Osteocyte (in vitro differentiated cells): ENCODE measurements at regions not wholly inside any gene's neighbourhood (a gene's known extent, or its start where the extent isn't known, plus 50 kb on each side); places are given as distances from the start of the nearest gene placed in this dataset.

Experiments
- DNase-seq: peaks from one replicate; pipeline ENCODE4 v3.0.0; 2021; ENCODE audit warnings: mixed read lengths; ENCODE audit not compliant: unreplicated experiment; ENCODE audit errors: extremely low spot score
- H3K27ac Mint-ChIP-seq: one replicate; pipeline ENCODE4 v1.8.0; 2021; ENCODE audit warnings: mild to moderate bottlenecking, mixed read lengths; ENCODE audit not compliant: unreplicated experiment
- H3K27me3 Mint-ChIP-seq: one replicate; pipeline ENCODE4 v1.8.0; 2021; ENCODE audit warnings: mixed read lengths; ENCODE audit not compliant: unreplicated experiment
- H3K36me3 Mint-ChIP-seq: one replicate; pipeline ENCODE4 v1.8.0; 2021; ENCODE audit warnings: mixed read lengths; ENCODE audit not compliant: unreplicated experiment
- H3K4me1 Mint-ChIP-seq: one replicate; pipeline ENCODE4 v1.8.0; 2021; ENCODE audit warnings: mixed read lengths; ENCODE audit not compliant: unreplicated experiment
- H3K4me3 Mint-ChIP-seq: one replicate; pipeline ENCODE4 v1.8.0; 2021; ENCODE audit warnings: mild to moderate bottlenecking, moderate library complexity, mixed read lengths; ENCODE audit not compliant: unreplicated experiment
- H3K9me3 Mint-ChIP-seq: one replicate; pipeline ENCODE4 v1.8.0; 2021; ENCODE audit warnings: mixed read lengths; ENCODE audit not compliant: unreplicated experiment
- TF ChIP-seq, protein P1 (sequence below): fragments of 200-600 bp; sonication (generic); IDR thresholded peaks from 2 replicates; pipeline ENCODE4 v1.5.0; 2021; ENCODE audit warnings: antibody characterized with exemption, mild to moderate bottlenecking, moderate library complexity

DNA sequence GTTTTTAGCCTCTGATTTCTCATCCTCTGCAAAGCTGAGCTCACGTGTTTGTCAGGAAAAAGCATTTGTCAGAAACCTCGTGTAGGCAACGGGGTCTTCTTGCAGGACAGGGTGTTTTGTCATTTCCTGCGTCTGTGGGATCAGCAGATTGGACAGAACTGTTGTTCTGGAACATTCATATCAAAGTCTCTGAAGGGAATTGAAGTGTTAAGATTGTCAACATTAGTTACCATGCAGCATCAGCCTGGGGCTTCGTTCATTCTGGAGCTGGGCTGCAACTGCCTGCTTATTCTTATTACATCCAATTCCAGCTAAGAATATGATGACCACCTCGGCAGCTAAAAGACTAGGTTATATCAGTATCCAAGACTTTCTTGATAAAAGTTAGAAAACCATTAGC, 71.0 kb upstream of the RALGAPA2 start:
- H3K36me3 Mint-ChIP-seq = no peaks in the 10 kb centered on the region
- no peak overlapping the region for H3K4me3 Mint-ChIP-seq
- H3K27me3 Mint-ChIP-seq = no peaks in the 10 kb centered on the region
- no peak for DNase-seq
- no peaks in the 10 kb centered on the region for H3K4me1 Mint-ChIP-seq
- TF ChIP-seq, protein P1, sequence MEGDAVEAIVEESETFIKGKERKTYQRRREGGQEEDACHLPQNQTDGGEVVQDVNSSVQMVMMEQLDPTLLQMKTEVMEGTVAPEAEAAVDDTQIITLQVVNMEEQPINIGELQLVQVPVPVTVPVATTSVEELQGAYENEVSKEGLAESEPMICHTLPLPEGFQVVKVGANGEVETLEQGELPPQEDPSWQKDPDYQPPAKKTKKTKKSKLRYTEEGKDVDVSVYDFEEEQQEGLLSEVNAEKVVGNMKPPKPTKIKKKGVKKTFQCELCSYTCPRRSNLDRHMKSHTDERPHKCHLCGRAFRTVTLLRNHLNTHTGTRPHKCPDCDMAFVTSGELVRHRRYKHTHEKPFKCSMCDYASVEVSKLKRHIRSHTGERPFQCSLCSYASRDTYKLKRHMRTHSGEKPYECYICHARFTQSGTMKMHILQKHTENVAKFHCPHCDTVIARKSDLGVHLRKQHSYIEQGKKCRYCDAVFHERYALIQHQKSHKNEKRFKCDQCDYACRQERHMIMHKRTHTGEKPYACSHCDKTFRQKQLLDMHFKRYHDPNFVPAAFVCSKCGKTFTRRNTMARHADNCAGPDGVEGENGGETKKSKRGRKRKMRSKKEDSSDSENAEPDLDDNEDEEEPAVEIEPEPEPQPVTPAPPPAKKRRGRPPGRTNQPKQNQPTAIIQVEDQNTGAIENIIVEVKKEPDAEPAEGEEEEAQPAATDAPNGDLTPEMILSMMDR = no peak
- H3K27ac Mint-ChIP-seq = no peak overlapping the region
- H3K9me3 Mint-ChIP-seq = peaks cover 5% of the 10 kb centered on the region

DNA sequence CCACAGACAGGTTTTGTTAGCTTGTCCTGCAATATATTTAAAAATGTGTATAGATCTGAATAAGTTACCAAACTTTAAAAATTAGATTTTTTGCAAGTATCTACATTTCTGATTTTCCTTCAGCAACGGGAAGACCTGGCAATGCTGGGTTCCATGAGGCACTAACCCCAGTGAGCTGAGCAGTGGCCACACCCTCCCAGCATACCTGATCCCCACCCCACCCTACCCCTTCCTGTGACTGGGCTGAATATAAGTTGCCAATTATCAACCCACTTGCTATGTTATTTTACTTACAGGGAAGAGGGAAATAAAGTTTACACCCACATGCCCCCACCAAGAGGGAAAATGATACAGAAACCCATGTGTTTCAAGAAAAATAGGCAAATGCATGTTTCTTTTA, 70.3 kb upstream of the RALGAPA2 start:
- no peak overlapping the region for H3K4me3 Mint-ChIP-seq
- DNase-seq = no peak
- no peaks in the 10 kb centered on the region for H3K36me3 Mint-ChIP-seq
- peaks cover 5% of the 10 kb centered on the region for H3K9me3 Mint-ChIP-seq
- no peaks in the 10 kb centered on the region for H3K4me1 Mint-ChIP-seq
- H3K27me3 Mint-ChIP-seq = no peaks in the 10 kb centered on the region
- TF ChIP-seq, protein P1 = no peak
- no peak overlapping the region for H3K27ac Mint-ChIP-seq

DNA sequence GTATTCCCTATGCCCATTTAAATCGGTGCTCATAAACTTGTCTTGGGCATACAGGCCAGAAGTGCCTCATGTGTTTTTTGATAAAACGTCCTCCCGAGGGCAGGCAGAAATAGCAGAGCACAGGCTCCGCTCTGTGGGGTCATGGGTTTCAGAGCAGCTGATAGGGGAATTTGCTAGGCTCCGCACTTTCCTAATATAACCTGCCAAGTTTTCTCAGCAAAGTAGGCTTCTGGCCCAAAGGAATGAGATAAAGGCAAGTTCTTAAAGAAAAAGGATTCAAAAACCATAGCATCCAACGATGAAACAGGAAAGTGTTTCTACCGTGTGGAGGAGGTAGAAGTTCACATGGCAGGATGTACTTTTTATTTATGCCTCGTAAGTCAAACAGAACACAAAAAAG, 69.8 kb upstream of the RALGAPA2 start:
- Mint-ChIP-seq H3K36me3 (no peaks in the 10 kb centered on the region), H3K4me1 (no peaks in the 10 kb centered on the region), H3K27ac (no peak overlapping the region), H3K4me3 (no peak overlapping the region), H3K27me3 (no peaks in the 10 kb centered on the region), H3K9me3 (peaks cover under 1% of the 10 kb centered on the region)
- TF ChIP-seq, protein P1 = no peak
- no peak for DNase-seq

DNA sequence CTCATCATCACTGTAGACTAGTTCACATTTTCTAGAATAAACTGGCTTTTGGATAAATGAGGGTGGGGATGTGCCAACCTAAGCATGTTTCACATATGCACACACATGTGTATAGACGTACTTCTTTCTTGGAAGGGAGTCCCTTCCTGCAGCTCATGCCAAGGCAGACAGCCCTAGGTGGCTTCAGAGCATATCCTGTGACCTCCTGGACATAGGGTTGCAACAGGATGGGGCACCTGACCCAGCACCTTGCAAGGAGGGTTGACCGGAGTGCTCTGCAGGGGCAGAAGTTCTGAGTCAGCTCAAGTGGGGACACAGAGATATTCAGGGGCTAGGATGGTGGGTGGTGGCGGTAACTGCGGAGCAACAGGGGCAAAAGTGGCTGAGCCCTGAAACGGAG, 68.6 kb upstream of the RALGAPA2 start:
- H3K27me3 Mint-ChIP-seq = peaks cover 2% of the 10 kb centered on the region
- no peaks in the 10 kb centered on the region for H3K36me3 Mint-ChIP-seq
- no peaks in the 10 kb centered on the region for H3K4me1 Mint-ChIP-seq
- TF ChIP-seq, protein P1 = no peak
- H3K27ac Mint-ChIP-seq = no peak overlapping the region
- no peak overlapping the region for H3K4me3 Mint-ChIP-seq
- H3K9me3 Mint-ChIP-seq = no peaks in the 10 kb centered on the region
- DNase-seq = no peak

DNA sequence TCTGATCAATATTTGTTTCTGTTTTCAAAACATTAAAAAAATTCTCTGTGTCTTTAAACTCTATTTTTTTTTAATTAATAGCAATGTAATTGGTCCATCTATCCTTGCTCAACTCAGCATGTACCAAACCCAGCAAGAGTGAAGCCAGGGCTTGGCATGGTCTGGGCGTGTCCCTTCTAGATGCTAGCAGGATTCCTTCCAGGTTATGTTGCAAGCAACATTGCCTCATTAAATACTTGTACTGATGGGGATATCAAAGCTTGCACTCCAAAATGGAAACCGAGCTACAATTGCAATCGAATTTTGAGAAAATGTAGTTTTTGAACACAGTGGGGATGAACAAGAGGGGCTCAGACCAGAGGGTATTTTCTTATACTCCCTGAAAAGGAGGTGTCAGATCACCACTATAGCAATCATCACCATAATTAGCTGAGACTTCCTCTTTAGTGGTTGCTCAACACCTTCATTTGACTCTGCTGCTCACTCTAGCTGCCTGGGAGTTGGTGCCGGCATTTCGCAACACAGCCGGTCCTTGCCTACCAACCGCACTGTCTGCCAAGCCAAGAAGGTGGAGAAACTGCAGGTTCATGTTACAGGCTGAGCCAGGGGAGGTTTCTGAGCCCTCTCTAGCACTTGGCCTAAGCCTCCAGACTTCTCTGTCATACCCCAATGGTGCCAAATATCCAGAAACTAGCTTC, 67.8 kb upstream of the RALGAPA2 start:
- TF ChIP-seq, protein P1 = no peak
- no peak for DNase-seq
- Mint-ChIP-seq H3K9me3 (no peaks in the 10 kb centered on the region), H3K4me1 (no peaks in the 10 kb centered on the region), H3K36me3 (no peaks in the 10 kb centered on the region), H3K4me3 (no peak overlapping the region), H3K27ac (no peak overlapping the region), H3K27me3 (peaks cover 2% of the 10 kb centered on the region)
